Keratinocyte (primary cell): ENCODE measurements at regions not wholly inside any gene's neighbourhood (a gene's known extent, or its start where the extent isn't known, plus 50 kb on each side); places are given as distances from the start of the nearest gene placed in this dataset.

Experiments used
- EZH2 ChIP-seq: IDR thresholded peaks from one replicate; pipeline ENCODE4 v1.6.1; 2012; ENCODE audit warnings: inconsistent platforms, mild to moderate bottlenecking, low read length, moderate library complexity
- TF ChIP-seq, protein P1 (sequence below), 3 experiments: IDR thresholded peaks in 1 of 3; conservative IDR thresholded peaks in 1 of 3; optimal IDR thresholded peaks in 1 of 3; 2 replicates in 2 of 3; 3 replicates in 1 of 3; pipeline versions ENCODE3 to v1.5.1; 2011; ENCODE audit warnings: low read length in 3 of 3, mild to moderate bottlenecking in 3 of 3, moderate library complexity in 2 of 3, control low read depth in 1 of 3, inconsistent platforms in 1 of 3; ENCODE audit not compliant: insufficient read depth in 2 of 3; ENCODE audit errors: extremely low read depth in 1 of 3

DNA sequence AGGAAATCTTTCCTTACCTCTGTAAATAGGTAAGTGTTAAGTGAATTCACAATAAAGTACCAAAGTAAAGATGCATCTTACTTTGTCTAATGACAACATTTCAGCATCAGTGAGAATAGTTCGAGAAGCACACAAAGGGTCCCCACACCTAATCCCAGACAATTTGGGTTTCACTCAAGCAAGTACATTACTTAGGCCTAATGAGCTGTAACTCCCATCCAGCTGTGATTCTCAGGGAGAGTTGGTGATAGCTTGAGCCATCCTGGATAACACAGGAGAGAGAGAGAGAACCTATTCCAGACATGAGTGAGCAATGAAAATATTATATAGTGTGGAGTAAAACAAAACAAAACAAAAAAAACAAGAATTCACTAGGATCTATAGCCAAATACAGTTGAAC, 149.1 kb upstream of the NRG3 start:
- TF ChIP-seq, protein P1, sequence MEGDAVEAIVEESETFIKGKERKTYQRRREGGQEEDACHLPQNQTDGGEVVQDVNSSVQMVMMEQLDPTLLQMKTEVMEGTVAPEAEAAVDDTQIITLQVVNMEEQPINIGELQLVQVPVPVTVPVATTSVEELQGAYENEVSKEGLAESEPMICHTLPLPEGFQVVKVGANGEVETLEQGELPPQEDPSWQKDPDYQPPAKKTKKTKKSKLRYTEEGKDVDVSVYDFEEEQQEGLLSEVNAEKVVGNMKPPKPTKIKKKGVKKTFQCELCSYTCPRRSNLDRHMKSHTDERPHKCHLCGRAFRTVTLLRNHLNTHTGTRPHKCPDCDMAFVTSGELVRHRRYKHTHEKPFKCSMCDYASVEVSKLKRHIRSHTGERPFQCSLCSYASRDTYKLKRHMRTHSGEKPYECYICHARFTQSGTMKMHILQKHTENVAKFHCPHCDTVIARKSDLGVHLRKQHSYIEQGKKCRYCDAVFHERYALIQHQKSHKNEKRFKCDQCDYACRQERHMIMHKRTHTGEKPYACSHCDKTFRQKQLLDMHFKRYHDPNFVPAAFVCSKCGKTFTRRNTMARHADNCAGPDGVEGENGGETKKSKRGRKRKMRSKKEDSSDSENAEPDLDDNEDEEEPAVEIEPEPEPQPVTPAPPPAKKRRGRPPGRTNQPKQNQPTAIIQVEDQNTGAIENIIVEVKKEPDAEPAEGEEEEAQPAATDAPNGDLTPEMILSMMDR (optimal IDR thresholded peaks at IDR 0.05 in 1 of 3, IDR thresholded peaks at IDR 0.05 in 1 of 3, conservative IDR thresholded peaks at IDR 0.05 in 1 of 3; ENCODE audit: extremely low read depth in 1 of 3, insufficient read depth in 2 of 3, low read length in 3 of 3) = no peak
- no peak for TF ChIP-seq EZH2
